Right kidney (tissue), 1 donor: ENCODE measurements at regions not wholly inside any gene's neighbourhood (a gene's known extent, or its start where the extent isn't known, plus 50 kb on each side); places are given as distances from the start of the nearest gene placed in this dataset.

ENCODE experiments used
- DNase-seq: peaks from one replicate; pipeline ENCODE4 v3.0.0-alpha.2; 2016

DNA sequence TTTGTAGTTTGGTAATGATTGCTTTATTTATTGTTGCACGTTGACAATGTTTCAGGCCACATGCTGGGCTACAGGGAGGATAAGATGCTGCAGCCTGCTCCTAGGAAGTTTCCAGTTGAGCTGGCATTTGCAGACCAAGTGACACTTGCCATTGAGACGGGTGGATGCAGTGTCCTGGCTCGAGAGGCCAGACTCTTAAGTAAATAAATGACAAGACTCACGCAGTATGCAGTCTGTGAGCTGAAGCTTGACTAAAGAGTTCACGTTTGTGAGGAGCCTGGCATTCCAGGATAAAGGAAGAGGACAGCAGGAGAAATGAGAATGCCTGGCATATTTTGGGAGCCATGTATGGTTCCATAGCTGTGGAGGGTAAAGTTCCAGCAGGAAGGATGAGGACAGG is 105.8 kb downstream of the BAMBI start:
- DNase-seq = no peak

DNA sequence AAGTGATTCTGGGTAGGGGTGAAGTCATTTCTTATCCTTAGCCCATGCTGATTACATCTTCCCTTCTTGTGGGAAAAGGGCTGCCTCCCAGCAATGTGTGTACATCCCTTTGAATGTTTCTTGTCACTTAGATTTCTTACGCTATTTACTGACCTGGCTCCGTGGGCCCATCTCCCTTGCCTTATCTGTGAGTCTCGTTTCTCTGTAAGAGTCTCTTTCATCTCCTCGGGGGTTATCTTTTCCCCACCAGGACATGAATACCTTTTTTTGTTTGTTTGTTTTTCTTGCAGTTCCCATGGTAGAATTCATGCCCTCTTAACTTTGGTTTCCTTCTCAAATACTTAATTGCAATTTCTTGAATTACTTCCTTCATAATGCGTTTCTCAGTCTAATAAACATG is 107.7 kb downstream of the BAMBI start:
- DNase-seq = no peak

DNA sequence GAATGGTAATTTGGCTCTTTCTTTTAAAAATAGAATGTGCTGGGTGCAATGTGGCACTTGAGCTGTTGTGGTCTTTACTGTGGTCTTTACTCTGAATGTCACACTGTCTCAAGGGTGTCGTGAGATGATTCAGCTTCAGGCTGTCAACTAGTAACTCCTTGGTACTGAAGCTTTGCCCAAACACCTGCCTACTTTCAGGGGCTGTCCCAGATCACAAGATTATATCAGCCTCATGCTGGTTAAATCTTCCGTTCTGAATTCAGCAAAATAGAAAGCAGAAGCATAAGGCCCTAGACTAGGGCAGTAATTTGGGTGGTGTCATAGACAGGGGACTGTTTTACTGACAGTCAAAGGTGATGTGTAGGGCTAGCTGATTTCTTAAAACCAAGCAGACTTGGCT is 110.9 kb downstream of the BAMBI start:
- no peak for DNase-seq

DNA sequence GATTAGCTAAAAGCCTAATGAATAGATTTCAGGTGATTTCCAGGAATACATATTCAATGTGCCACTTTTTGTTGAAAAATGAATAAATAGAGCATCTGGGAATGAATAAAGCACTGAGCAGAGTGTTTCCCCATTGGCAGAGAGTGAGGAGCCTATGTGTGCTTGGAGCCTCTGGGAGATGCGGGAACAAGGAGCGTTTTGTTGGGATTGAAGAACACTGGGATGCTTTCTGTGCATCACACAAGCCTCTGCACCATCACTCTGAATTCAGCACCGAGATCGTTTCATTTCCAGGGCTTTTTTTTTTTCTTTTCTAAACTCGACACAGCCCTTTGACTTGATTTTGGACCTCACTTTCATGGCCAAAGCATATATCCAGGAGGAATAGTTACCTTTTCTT is 111.4 kb downstream of the BAMBI start:
- DNase-seq = no peak

DNA sequence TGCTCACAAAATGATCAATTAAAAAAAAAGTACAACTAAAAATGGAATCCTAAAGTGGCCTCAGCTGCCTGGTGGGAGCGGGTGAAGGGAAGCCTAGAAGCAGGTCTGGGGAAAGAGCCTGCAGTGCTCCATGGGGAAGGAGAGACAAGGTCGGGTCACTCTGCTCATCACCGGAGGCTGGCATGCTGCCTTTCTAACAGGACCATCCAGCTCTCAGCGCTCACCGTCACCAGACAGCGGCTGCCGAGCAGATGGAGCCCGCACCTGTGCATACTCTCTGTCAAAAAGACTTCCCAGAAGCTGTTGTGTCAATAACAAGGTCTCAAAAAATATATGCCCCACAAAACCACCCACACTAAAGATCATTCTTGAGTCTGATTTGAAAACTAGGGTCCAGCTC is 112.8 kb downstream of the BAMBI start:
- no peak for DNase-seq

DNA sequence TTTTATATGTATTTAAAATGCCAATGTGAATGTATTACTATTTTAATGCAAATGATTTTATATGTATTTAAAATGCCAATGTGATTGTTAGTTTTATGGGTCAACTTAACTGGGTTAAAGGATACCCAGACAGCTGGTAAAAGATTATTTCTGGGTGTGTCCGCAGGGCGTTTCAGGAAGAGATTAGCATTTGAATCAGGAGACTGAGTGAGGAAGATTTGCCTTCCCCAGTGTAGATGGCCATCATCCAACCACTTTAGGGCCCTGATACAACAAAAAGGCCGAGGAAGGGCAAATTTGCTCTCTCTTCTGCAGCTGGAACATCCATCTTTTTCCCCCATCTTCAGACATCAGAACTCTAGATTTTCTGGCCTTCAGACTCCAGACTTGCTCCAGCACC is 116.2 kb downstream of the BAMBI start:
- no peak for DNase-seq

DNA sequence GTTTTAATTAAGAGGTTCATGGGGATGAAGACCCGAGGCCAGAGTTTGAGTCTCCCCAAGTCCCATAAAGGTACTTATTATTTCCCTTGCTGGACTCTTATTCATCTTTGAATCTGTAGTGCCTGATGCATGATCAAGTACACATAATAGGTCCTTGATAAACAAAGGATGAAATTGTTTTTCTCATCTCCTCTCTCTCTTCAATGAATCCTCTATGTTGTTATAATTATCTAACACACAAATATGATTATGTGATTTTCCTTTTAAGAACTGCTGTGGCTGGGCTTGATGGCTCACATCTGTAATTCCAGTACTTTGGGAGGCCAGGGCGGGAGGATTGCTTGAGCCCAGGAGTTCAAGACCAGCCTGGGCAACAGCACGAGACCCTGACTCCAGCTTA is 117.7 kb downstream of the BAMBI start:
- no peak for DNase-seq

DNA sequence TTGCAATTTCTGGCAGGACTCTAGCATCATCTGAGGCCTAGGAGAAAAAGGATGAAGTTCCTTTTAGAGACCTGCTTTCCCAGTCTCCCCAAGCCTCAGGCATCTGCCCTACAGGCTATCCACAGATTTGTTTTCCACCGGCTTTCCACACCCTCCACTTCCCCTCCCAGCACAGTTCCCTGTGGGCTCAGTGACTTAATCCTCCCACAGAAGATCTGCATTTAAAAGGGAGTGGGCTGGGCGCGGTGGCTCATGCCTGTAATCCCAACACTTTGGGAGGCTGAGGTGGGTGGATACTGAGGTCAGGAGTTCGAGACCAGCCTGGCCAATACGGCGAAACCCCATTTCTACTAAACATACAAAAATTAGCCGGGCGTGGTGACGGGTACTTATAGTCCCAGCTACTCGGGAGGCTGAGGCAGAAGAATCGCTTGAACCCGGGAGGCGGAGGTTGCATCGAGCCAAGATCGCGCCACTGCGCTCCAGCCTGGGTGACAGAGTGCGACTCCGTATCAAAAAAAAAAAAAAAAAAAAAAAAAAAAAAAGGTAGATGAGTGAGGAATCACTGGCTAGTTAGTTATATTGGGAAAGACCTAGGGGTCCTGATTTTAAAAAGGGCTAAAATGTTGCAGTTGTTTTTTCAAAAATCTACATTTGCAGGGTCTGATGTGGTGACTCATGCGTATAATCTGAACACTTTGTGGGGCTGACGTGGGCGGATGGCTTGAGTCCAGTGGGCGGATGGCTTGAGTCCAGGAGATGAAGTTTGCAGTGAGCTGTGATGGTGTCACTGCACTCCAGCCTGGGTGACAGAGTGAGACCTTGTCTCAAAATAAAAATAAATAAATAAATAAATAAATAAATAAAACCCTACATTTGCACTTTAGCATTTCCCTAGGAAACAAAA is 119.5 kb downstream of the BAMBI start:
- no peak for DNase-seq

DNA sequence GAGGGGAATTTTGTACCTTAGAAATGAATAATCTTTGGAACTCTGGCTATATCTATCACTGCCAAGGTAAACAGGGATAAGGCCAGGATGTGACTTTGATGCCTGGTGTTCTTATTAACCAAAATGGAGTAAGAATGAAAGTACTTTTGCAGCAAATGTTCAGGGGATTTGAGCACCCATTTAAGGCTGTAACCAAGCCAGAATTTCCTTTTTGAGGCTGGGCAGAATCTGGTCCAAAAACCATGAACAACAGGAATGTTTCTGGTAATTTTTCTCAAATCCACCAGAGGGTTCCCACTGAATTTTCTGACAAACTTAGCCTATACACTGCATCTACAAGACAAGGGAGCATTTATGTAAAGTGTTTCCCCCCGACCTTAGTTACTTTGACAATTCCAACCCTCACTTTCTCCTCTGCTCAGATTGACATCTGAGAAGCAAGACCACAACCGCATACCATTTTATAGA is 120.6 kb downstream of the BAMBI start:
- no peak for DNase-seq

DNA sequence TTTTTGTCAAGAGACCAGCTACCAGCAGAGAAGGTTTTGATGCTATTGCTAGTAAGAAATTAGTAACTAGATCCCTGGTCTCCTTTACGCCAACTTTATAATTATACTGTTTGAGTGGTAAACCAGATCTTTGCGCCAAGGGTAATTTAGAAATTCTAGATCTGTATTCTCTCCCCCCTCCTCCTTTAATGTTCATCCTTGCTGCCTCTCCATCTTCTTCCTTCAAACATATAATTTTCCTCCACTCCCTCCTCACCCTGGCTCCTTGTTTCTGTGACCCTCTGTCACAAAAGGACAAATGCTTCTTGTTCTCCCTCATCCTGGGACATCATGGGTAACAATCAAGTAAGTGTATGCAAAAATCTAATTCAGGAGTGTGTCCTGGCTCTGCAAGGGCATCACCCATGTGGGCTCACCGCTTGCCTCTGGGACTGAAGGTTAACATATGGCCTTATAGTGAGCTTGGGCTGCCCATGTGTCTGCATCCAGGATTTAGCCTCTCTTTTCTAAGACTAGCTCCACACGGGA is 121.2 kb downstream of the BAMBI start:
- no peak for DNase-seq

DNA sequence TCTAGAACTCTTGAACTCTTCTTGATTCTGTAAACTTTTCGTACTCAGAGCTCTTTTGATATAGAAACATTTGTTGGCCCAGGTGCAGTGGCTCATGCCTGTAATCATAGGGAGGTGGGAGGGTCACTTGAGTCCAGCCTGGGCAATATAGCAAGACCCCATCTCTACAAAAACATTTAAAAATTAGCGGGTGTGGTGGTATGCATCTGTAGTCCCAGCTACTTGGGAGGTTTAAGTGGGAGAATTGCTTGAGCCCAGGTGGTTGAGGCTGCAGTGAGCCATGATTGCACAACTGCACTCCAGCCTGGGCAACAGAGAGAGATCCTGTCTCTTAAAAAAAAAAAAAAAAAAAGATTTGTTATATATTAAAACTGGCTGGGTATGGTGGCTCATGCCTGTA is 121.6 kb downstream of the BAMBI start:
- DNase-seq = no peak

DNA sequence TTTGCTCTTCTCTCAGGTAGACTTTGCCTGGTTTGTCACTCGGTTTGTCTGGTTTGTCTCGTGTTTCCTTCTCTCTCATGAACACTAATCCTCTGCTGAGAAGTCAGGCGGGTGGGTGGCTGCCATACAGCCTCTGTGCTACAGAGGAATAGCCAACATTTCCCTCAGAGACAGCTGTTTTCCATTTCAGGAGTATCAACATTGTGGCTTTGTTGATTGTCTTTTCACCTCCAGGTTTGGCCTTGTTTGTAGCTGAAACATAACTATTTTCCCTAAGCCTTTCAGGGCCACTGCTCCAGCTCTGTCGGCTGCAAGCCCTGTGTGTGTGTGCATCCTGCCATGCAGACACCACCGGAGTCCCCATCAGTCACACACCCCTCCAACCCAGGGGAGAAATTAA is 122.8 kb downstream of the BAMBI start:
- DNase-seq = no peak

DNA sequence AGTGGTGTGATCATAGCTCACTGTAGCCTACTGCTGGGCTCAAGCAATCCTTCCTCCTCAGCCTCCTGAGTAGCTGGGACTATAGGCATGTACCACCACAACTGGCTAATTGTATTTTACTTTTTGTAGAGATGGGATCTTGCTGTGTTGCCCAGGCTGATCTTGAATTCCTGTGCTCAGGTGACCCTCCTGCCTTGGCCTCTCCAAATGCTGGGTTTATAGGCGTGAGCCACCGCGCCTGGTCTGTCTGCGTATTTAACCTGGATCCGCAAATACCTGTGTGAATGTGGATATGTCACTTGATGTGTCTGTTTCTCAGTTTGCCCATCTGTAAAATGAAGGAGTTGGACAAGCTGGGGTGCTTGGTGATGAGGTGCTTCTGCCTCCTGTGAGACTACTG is 123.9 kb downstream of the BAMBI start:
- no peak for DNase-seq

DNA sequence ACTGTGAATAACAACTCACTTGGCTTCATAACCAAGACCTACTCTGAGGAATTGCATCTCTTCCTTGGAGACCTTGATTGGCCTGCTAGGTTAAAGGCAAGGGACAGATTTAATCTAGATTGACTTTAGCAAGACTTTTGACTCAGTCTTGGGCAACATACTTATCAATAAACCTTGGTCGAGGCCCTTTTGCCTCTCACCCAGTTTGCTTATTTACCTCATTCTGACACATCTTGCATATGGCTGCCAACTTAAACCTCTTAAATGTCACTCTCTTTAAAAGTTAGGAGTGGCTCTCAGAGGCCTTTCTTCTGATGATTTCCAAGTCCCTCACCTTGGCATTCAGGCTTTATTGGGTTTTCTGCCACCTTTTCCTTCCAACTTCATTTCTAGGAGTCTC is 124.5 kb downstream of the BAMBI start:
- no peak for DNase-seq

DNA sequence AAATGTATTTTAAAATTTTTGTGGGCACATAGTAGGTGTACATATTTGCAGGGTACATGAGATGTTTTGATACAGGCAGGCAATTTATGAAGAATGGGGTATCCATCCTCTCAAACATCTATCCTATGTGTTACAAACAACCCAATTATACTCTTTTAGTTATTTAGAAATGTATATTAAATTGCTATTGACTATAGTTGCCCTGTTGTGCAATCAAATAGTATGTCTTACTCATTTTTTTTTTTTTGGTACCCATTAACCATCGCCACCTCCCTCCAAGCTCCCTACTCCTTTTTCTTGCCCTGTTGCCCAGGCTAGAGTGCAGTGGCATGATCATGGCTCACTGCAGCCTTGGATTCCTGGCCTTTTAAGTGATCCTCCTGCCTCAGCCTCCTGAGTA is 128.1 kb downstream of the BAMBI start:
- DNase-seq = no peak

DNA sequence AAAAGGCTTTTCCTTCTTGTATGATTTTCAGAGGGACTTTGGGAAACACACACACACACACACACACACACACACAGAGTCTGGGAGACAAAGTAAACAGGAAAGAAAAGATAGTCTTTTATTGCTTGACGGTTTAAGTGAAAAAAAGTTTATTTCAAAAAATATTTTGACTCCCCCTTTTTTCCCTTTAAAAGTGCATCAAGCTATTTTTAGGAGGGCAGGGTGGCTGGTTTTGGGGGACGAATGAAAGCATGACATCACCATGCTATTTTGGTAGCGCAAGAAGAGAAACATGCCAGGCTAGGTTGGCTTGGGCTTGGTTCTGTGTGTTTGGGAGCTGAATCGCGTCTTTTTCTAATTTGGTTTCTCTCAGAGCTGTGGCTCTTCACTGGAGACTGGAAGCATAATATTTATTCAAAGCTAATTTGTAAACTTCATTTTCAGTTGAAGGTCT is 129.2 kb downstream of the BAMBI start:
- DNase-seq = peak; percentile 54

DNA sequence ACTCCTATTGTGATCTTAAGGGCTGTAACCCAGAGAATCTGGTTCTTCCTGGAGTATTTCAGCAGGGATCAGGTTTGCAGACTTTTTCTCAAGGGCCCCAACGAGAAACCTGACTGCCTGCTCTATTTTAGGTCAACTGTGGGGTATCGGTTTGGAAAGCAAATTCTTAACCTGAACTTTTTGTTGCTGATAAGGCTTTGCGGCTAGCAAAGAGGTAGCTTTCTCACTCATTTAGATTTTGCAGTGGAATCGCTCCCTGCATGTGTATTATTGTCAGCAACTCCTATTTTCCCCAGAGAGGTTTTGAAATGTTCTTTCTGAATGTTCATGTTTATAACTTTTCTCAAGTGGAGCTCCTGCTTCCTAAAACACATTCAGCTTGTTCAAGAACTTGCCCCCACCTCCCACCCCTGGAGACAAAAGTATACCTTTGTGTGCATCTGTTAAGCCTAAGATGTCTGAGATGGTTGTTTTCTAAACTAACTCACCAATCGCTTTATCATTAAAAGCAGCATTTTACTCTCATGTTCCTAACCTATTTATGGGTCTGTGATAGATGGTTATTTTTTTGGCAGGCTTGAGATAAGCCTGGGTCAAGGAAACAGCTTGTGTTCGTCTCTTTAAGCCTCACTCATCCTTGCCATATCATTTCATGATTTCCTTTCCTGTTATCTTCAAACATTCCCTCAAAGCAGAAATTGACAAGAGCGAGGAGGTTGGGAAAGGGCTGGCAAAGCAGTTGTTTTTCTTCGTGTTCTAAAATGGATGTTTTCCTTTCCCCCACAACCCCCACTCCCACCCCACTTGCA is 129.8 kb downstream of the BAMBI start:
- DNase-seq = peak; percentile 48

DNA sequence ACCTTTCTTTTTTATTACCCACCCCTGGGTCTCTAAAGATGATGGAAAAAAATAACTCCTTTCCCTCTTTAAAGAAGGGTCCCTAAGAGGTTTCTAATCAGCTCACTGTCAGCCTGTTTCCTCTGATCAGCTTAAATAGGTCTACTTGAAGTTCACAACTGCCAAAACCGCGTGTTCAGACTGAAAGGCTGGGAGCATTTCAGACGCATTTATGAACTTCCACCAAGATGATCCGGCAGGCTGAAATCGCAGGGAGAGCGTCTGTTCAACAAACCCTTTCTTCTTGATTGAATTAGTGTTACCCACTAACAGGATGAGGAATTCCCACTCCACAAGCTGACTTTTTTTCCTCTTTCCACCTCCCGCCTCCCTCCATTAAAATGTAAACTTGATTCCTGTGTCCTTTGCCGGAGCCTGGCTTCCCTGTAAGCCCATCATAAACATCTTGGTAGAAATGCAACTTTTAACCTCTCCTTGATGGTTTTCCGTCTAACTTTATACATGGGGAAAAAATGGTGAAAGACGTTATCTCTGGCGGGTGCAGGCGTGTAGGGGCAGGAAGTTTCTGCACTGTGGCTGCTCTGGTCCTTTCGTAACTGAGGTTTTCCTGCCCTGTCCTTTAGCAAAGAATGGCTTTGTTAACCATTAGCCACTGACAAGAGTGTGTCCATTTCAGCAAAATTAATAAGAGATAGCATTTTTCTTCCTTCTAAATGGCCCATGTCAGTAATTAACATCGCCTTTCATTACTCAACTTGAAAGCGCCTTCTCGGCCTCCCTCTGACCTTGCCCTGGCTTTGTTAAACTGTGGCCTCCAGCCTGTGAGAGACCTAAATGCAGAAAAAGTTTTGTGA is 130.7 kb downstream of the BAMBI start:
- peak; percentile 72 for DNase-seq

DNA sequence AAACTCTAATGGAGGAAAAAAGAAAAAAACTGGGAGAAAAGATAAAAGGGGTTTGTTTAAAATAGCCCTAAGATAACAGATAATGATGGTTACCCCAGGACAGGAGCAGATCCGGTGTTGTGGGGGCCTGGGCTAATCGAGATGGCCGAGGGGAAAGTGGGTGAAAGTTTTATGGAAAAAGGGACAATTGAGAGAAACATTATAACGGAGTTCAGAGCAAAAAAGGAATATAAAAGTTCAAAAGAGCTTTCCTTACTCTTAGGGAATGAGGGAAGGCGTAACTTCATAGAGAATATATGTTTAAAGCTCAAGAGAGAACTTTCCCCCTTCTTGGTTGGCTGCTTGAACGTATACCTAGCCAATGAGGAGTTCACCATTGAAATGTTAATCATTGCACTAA is 131.4 kb downstream of the BAMBI start:
- DNase-seq = no peak

DNA sequence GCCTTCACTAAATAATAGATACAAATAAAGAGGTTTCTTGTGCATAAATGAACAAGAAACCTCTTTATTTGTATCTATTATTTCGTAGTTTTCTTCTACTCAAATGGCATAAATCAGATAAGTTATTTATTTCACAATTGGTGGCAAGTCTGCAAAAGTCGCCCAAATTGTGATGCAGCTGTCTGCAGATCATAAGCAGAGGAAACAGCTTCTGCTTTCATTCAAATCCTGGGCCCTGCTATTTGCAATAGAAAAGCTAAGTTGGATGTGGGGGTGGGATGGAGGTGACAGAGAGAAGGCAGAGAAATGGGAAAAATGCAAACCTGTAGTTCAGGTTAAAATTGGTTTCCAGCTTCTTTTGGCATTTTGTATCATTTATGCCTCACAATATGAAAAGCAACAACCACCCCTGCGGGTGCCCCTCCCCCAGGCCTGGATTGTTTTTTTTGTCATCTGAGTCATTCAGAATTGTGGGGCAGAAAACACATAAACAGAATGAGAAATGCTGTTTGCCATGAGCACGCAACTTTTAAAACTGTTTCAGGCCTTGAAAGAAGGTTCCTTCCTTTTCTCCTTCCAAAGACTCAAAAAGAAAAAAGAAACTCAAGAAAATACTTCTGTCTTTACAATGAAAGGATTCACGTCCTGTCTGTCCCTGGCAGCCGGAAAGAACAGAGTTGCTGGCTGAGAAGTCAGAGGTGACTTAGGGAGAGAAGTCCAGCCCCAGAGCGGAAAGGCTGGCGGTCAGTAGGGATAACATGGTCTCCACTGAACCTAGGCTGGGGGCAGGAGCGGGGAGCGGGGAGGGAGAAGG is 132.9 kb downstream of the BAMBI start:
- no peak for DNase-seq

DNA sequence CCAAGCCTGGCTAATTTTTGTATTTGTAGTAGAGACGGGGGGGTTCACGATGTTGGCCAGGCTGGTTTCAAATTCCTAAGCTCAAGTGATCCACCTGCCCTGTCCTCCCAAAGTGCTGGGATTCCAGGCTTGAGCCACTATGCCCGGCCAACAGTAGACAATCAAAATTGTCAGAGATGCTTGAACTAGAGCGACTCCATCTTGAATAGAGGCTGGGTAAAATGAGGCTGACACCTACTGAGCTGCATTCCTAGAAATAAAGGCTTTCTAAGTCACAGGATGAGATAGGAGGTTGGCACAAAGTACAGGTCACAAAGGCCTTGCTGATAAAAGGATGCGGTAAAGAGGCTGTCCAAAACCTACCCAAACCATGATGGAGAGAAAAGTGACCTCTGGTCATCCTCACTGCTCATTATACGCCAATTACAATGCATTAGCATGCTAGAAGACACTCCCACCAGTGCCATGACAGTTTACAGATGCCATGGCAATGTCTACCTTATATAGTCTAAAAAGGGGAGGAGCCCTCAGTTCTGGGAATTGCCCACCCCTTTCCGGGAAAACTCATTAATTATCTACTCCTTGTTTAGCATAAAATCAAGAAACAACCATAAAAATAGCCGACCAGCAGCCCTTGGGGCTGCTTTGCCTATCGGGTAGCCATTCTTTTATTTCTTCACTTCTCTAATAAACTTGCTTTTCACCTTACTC is 134.5 kb downstream of the BAMBI start:
- no peak for DNase-seq
